ENCODE measurements at regions not wholly inside any gene's neighbourhood (a gene's known extent, or its start where the extent isn't known, plus 50 kb on each side); places are given as distances from the start of the nearest gene placed in this dataset.

GRCh38 chr1:11355559-11356475 is 82.8 kb downstream of the UBIAD1 start:
- no peak for TF ChIP-seq CTCF (IDR thresholded peaks at IDR 0.05)
- no peak for TF ChIP-seq POLR2A (IDR thresholded peaks at IDR 0.05)
